ENCODE measurements at regions not wholly inside any gene's neighbourhood (a gene's known extent, or its start where the extent isn't known, plus 50 kb on each side); places are given as distances from the start of the nearest gene placed in this dataset.

DNA sequence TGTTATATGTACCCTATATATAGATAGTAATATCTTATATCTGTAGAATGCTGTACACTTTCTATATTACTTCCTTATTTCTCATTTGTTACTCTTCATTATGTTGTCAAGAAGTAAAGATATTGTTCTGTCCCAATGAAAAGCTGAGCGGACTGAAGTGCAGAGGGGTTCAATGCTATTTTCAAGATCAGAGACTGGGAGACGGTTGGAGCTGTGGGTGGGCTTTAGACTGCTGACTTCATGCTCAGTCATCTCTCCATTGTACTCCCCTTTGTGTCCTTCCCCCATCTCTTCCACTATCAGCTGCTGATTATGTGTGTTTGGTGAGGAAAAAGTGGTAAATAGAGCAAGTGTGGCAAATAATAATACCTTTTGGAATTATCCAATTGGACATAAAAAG, 532.3 kb upstream of the ZNF608 start:
- Histone ChIP-seq H3K4me3 (no peak overlapping the region), H3K4me1 (peaks cover 0 to 7% (median 0%) of the 10 kb centered on the region in 12 donors), H3K36me3 (no peaks in the 10 kb centered on the region), H3K9me3 (no peaks in the 10 kb centered on the region), H3K27ac (no peak overlapping the region), H3K27me3 (no peaks in the 10 kb centered on the region)
- 92 to 96% (median 95%) methylated on average over 2 of the region's 2 CpGs for WGBS, 4 donors
- DNase-seq (no peak), ATAC-seq (no peak)
- intact Hi-C loops (cut with DNase I), result no loop called here
- no peak for TF ChIP-seq POLR2A (IDR thresholded peaks at IDR 0.05)
- TF ChIP-seq, protein P1, sequence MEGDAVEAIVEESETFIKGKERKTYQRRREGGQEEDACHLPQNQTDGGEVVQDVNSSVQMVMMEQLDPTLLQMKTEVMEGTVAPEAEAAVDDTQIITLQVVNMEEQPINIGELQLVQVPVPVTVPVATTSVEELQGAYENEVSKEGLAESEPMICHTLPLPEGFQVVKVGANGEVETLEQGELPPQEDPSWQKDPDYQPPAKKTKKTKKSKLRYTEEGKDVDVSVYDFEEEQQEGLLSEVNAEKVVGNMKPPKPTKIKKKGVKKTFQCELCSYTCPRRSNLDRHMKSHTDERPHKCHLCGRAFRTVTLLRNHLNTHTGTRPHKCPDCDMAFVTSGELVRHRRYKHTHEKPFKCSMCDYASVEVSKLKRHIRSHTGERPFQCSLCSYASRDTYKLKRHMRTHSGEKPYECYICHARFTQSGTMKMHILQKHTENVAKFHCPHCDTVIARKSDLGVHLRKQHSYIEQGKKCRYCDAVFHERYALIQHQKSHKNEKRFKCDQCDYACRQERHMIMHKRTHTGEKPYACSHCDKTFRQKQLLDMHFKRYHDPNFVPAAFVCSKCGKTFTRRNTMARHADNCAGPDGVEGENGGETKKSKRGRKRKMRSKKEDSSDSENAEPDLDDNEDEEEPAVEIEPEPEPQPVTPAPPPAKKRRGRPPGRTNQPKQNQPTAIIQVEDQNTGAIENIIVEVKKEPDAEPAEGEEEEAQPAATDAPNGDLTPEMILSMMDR (IDR thresholded peaks at IDR 0.05), result no peak

DNA sequence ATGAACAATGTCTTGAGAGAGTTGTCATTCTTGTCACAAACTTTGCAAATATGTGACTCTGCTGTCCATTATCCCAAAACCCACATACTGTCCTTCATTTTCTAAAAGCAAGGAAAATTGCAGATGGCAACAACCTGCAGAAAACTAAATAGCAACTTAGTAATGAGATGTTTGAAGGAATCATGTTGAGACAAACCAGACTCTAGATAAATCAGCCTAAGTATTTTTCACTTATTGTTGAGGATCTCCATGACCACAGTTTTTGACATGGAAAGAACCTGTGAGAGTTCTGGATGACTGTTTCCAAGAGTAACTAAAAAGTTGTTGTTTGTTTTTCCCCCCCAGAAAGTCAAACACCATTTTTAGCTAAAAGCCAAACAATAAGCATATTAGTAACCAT, 535.2 kb upstream of the ZNF608 start:
- H3K36me3 ChIP-seq, result no peaks in the 10 kb centered on the region
- DNase-seq, result no peak
- TF ChIP-seq, protein P1 (IDR thresholded peaks at IDR 0.05), result no peak
- no peak for TF ChIP-seq POLR2A (IDR thresholded peaks at IDR 0.05)
- intact Hi-C loops (cut with DNase I), result no loop called here
- H3K27me3 ChIP-seq, result no peaks in the 10 kb centered on the region
- no peak overlapping the region for H3K27ac ChIP-seq
- no peaks in the 10 kb centered on the region for H3K9me3 ChIP-seq
- H3K4me1 ChIP-seq, result no peaks in the 10 kb centered on the region
- no peak for ATAC-seq
- no peak overlapping the region for H3K4me3 ChIP-seq

DNA sequence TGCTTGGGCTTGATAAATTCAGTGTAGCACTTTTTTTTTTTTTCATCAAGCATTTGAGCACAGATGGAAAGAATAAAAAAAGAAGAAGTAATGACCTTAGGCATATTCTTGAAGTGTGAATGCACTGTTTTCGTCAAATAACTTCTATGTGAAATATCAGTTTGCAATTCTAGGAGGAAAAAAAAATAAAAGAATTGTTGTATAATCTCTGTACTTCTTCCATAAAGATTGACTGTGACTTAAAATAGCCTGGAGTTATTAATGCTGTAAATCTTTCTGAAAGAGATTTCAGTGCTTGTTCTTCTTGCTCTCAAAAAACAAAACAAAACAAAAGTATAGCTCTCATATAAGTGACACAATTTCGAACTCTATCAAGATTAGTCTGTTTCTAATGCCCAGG, 536.9 kb upstream of the ZNF608 start:
- TF ChIP-seq POLR2A (IDR thresholded peaks at IDR 0.05), result no peak
- TF ChIP-seq, protein P1 (IDR thresholded peaks at IDR 0.05), result no peak
- no peak overlapping the region for H3K27ac ChIP-seq
- DNase-seq (no peak), ATAC-seq (no peak)
- no peak overlapping the region for H3K4me3 ChIP-seq
- intact Hi-C loops (cut with DNase I), result no loop called here
- H3K4me1 ChIP-seq, result no peaks in the 10 kb centered on the region
- WGBS, 4 donors, result 80 to 96% (median 83%) methylated on average over 2 of the region's 2 CpGs
- H3K36me3 ChIP-seq, result no peaks in the 10 kb centered on the region
- no peaks in the 10 kb centered on the region for H3K9me3 ChIP-seq
- no peaks in the 10 kb centered on the region for H3K27me3 ChIP-seq

DNA sequence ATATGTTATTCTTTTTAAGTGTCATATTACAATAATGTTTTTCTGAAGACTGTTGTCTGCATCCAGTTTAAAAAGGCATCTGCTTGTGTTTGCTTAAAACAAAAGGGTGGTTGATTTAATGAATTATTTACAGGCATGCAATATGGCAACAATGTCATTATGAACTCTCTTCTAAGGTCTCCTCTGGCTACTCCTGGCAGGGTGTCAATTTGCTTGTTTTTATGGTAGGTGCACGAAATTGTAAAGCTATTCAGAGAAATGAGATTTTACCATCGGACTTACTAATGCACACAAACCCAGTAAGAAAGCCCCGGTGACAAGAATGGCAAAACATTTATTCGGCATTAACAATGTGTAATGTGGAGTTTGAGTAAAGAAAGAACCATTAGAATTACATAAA, 539.8 kb upstream of the ZNF608 start:
- H3K27ac ChIP-seq, result no peak overlapping the region
- H3K9me3 ChIP-seq, result no peaks in the 10 kb centered on the region
- intact Hi-C loops (cut with DNase I), result no loop called here
- no peak for TF ChIP-seq POLR2A (IDR thresholded peaks at IDR 0.05)
- TF ChIP-seq, protein P1 (IDR thresholded peaks at IDR 0.05), result no peak
- H3K4me3 ChIP-seq, result no peak overlapping the region
- H3K36me3 ChIP-seq, result no peaks in the 10 kb centered on the region
- H3K27me3 ChIP-seq, result no peaks in the 10 kb centered on the region
- DNase-seq (no peak), ATAC-seq (no peak)
- 92 to 96% (median 96%) methylated on average over 4 of the region's 4 CpGs for WGBS, 4 donors
- H3K4me1 ChIP-seq, result no peaks in the 10 kb centered on the region
